Suprapubic skin (tissue), 4 donors: ENCODE measurements at regions not wholly inside any gene's neighbourhood (a gene's known extent, or its start where the extent isn't known, plus 50 kb on each side); places are given as distances from the start of the nearest gene placed in this dataset.

Source experiments
- DNase-seq, 2 donors: peaks; one replicate each; pipeline ENCODE4 v3.0.0-alpha.2; 2019; ENCODE audit warnings: low spot score in 2 of 2
- H3K27ac ChIP-seq: fragments of 200-600 bp; sonication (generic); one replicate; pipeline ENCODE4 v1.5.1; 2019
- H3K27me3 ChIP-seq: fragments of 200-600 bp; sonication (generic); one replicate; pipeline ENCODE4 v1.5.1; 2019
- H3K36me3 ChIP-seq: fragments of 200-600 bp; sonication (generic); one replicate; pipeline ENCODE4 v1.5.1; 2019
- H3K4me1 ChIP-seq: fragments of 200-600 bp; sonication (generic); one replicate; pipeline ENCODE4 v1.5.1; 2019
- H3K4me3 ChIP-seq: fragments of 200-600 bp; sonication (generic); one replicate; pipeline ENCODE4 v1.5.1; 2019; ENCODE audit warnings: mild to moderate bottlenecking
- H3K9me3 ChIP-seq: fragments of 200-600 bp; sonication (generic); one replicate; pipeline ENCODE4 v1.5.1; 2019
- CTCF ChIP-seq, 2 donors: fragments of 200-600 bp in 1 of 2; fragments of 450-650 bp in 1 of 2; sonication (generic) in 1 of 2; IDR thresholded peaks; one replicate each; pipeline ENCODE4 v1.5.1; 2016 to 2019; ENCODE audit warnings: antibody characterized with exemption in 2 of 2, mild to moderate bottlenecking in 1 of 2, moderate library complexity in 1 of 2
- EP300 ChIP-seq: sonication (generic); formaldehyde crosslinking; IDR thresholded peaks from one replicate; pipeline ENCODE4 v1.6.1; 2017; ENCODE audit warnings: antibody characterized with exemption
- POLR2A ChIP-seq, 2 donors: fragments of 450-650 bp; IDR thresholded peaks; one replicate each; pipeline ENCODE4 v1.6.1; 2017; ENCODE audit warnings: antibody characterized with exemption in 2 of 2, mild to moderate bottlenecking in 2 of 2, moderate library complexity in 2 of 2
- POLR2AphosphoS5 ChIP-seq, 3 donors: sonication (generic); formaldehyde crosslinking; IDR thresholded peaks; one replicate each; pipeline ENCODE4 v1.6.1; 2017; ENCODE audit warnings: antibody characterized with exemption in 3 of 3
- WGBS: methylation state at CpG from one replicate; pipeline ENCODE4 v1.1.5; 2018; 5-methylcytosine and 5-hydroxymethylcytosine counted together

GRCh38 chr12:92289629-92290349 lies 144.1 kb upstream of the BTG1 start:
- Histone ChIP-seq H3K4me3 (no peak overlapping the region), H3K4me1 (peaks cover 4% of the 10 kb centered on the region), H3K27ac (peak overlapping the region; percentile 24), H3K27me3 (no peaks in the 10 kb centered on the region), H3K36me3 (no peaks in the 10 kb centered on the region), H3K9me3 (no peaks in the 10 kb centered on the region)
- TF ChIP-seq POLR2A (IDR thresholded peaks at IDR 0.05) (no peak), EP300 (no peak), CTCF (IDR thresholded peaks at IDR 0.05) (no peak), POLR2AphosphoS5 (IDR thresholded peaks at IDR 0.05) (no peak)
- WGBS: 73% methylated on average over 5 of the region's 5 CpGs
- DNase-seq: no peak

- H3K4me3 ChIP-seq: no peak overlapping the region
- H3K4me1 ChIP-seq: peaks cover 4% of the 10 kb centered on the region
- H3K36me3 ChIP-seq: no peaks in the 10 kb centered on the region
- no peaks in the 10 kb centered on the region for H3K27me3 ChIP-seq
- TF ChIP-seq CTCF (IDR thresholded peaks at IDR 0.05): no peak
- no peak for TF ChIP-seq POLR2AphosphoS5 (IDR thresholded peaks at IDR 0.05)
- TF ChIP-seq POLR2A (IDR thresholded peaks at IDR 0.05): no peak
- TF ChIP-seq EP300: no peak
- H3K9me3 ChIP-seq: no peaks in the 10 kb centered on the region
- no peak for DNase-seq
- H3K27ac ChIP-seq: peak overlapping the region; percentile 32
- WGBS: 84% methylated on average over 8 of the region's 8 CpGs
These were observed 142.9 kb upstream of the BTG1 start for GRCh38 chr12:92288561-92288960.

- Histone ChIP-seq H3K27ac (peak overlapping the region; percentile 14), H3K36me3 (no peaks in the 10 kb centered on the region), H3K27me3 (no peaks in the 10 kb centered on the region), H3K4me3 (no peak overlapping the region), H3K4me1 (peaks cover 7% of the 10 kb centered on the region), H3K9me3 (no peaks in the 10 kb centered on the region)
- DNase-seq: no peak
- 0% methylated on average over 2 of the region's 2 CpGs for WGBS
- TF ChIP-seq CTCF (IDR thresholded peaks at IDR 0.05) (no peak), EP300 (no peak), POLR2AphosphoS5 (IDR thresholded peaks at IDR 0.05) (no peak), POLR2A (IDR thresholded peaks at IDR 0.05) (no peak)
These were observed 132.8 kb upstream of the BTG1 start for GRCh38 chr12:92278378-92278828.

DNA sequence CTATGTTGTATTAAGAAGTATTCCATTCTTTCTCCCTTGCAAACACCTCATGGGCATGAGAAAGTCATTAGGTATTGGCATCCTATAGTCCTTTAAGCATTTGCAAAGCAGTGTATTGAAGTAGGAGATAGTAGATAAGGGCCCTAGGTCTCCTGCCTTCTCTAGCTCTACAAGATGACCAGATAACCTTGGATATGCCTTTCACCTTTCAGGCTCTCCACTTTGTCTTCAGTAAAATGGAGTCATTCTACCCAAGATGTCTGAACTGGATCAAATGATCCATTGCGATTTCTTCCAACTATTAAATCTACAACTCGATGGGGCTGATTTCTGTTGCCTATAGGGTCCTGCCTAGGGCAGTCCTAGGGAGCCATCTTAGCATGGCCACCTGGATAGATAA lies 132.1 kb upstream of the BTG1 start:
- H3K36me3 ChIP-seq: no peaks in the 10 kb centered on the region
- DNase-seq: no peak
- WGBS: 50% methylated on average over 2 of the region's 2 CpGs
- H3K27ac ChIP-seq: no peak overlapping the region
- H3K9me3 ChIP-seq: no peaks in the 10 kb centered on the region
- no peaks in the 10 kb centered on the region for H3K27me3 ChIP-seq
- TF ChIP-seq POLR2AphosphoS5 (IDR thresholded peaks at IDR 0.05) (no peak), POLR2A (IDR thresholded peaks at IDR 0.05) (no peak), EP300 (no peak), CTCF (IDR thresholded peaks at IDR 0.05) (no peak)
- H3K4me3 ChIP-seq: no peak overlapping the region
- peaks cover 9% of the 10 kb centered on the region for H3K4me1 ChIP-seq

DNA sequence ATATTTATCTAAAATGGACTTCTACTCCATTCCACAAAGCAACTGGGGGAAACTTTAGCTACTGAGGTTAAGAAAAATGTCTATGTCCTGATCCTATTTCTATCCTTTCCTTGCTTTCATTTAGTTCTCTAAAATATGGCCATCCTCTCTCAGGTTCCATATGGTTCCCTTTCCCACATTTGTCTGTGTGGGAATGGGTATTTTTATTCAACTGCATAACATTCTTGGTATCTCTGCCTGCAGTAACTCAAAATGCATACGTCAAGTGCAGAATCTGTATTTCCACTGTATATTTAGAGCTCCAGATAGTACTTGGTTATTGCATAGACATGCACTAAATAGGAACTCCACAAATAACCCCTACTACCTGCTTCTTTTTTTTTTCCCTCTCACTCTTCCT lies 130.6 kb upstream of the BTG1 start:
- Histone ChIP-seq H3K27ac (no peak overlapping the region), H3K36me3 (no peaks in the 10 kb centered on the region), H3K27me3 (no peaks in the 10 kb centered on the region), H3K4me3 (no peak overlapping the region), H3K4me1 (peaks cover 14% of the 10 kb centered on the region), H3K9me3 (no peaks in the 10 kb centered on the region)
- TF ChIP-seq CTCF (IDR thresholded peaks at IDR 0.05) (no peak), POLR2A (IDR thresholded peaks at IDR 0.05) (no peak), EP300 (no peak), POLR2AphosphoS5 (IDR thresholded peaks at IDR 0.05) (no peak)
- DNase-seq: no peak
- 88% methylated on average over 1 of the region's 1 CpG for WGBS
